DND-41 (cell line): ENCODE measurements at regions not wholly inside any gene's neighbourhood (a gene's known extent, or its start where the extent isn't known, plus 50 kb on each side); places are given as distances from the start of the nearest gene placed in this dataset.

Experiments used
- ATAC-seq: fragments of 200-7000 bp; cut with Tn5 transposase; 3 replicates; pipeline ENCODE4 v1.9.1; 2021; ENCODE audit warnings: low read depth; ENCODE audit not compliant: insufficient read depth
- DNase-seq: peaks from one replicate; pipeline ENCODE4 v3.0.0-alpha.2; 2020
- H2AFZ ChIP-seq: 2 replicates; pipeline ENCODE4 v1.6.0; 2012; ENCODE audit warnings: low read depth, low read length
- H3K27ac ChIP-seq: 2 replicates; pipeline ENCODE4 v1.5.1; 2012; ENCODE audit warnings: low read length, inconsistent platforms
- H3K27me3 ChIP-seq: fragments of 200-600 bp; sonication (generic); 2 replicates; pipeline ENCODE4 v1.6.0; 2012; ENCODE audit warnings: low read length, mild to moderate bottlenecking, inconsistent platforms; ENCODE audit not compliant: insufficient read depth, poor library complexity
- H3K36me3 ChIP-seq: 2 replicates; pipeline ENCODE4 v1.5.1; 2012; ENCODE audit warnings: low read length, inconsistent platforms; ENCODE audit not compliant: insufficient read depth
- H3K4me1 ChIP-seq: 2 replicates; pipeline ENCODE4 v1.5.1; 2012; ENCODE audit warnings: mild to moderate bottlenecking, low read length; ENCODE audit not compliant: insufficient read depth
- H3K4me2 ChIP-seq: 2 replicates; pipeline ENCODE4 v1.6.0; 2012; ENCODE audit warnings: mild to moderate bottlenecking, moderate library complexity, low read length, inconsistent platforms; ENCODE audit not compliant: insufficient read depth
- H3K4me3 ChIP-seq, 2 experiments: fragments of 200-600 bp in 1 of 2; shearing (Covaris generic) in 1 of 2; 2 replicates each; pipeline ENCODE4 v1.5.1; 2012 to 2016; ENCODE audit warnings: inconsistent platforms in 2 of 2, low read length in 2 of 2, mild to moderate bottlenecking in 2 of 2, low read depth in 1 of 2, moderate library complexity in 1 of 2
- H3K79me2 ChIP-seq: 2 replicates; pipeline ENCODE4 v1.6.0; 2012; ENCODE audit warnings: low read length, inconsistent platforms; ENCODE audit not compliant: insufficient read depth
- H3K9ac ChIP-seq: 2 replicates; pipeline ENCODE4 v1.6.0; 2012; ENCODE audit warnings: low read depth, mild to moderate bottlenecking, inconsistent platforms, low read length, moderate library complexity
- H3K9me3 ChIP-seq: 2 replicates; pipeline ENCODE4 v1.5.1; 2012; ENCODE audit warnings: low read length, moderate library complexity, mild to moderate bottlenecking, inconsistent platforms; ENCODE audit not compliant: insufficient read depth, severe bottlenecking
- H4K20me1 ChIP-seq: 2 replicates; pipeline ENCODE4 v1.6.0; 2012; ENCODE audit warnings: low read length; ENCODE audit not compliant: insufficient read depth
- EZH2 ChIP-seq: IDR thresholded peaks from 3 replicates; pipeline ENCODE4 v1.6.1; 2012; ENCODE audit warnings: borderline replicate concordance, low read depth, mild to moderate bottlenecking, moderate library complexity, low read length, inconsistent platforms; ENCODE audit not compliant: severe bottlenecking
- TF ChIP-seq, protein P1 (sequence below): IDR thresholded peaks from 2 replicates; pipeline ENCODE4 v1.5.1; 2012; ENCODE audit warnings: borderline replicate concordance, low read length, moderate library complexity, mild to moderate bottlenecking; ENCODE audit not compliant: poor library complexity, severe bottlenecking; ENCODE audit errors: extremely low read depth

DNA sequence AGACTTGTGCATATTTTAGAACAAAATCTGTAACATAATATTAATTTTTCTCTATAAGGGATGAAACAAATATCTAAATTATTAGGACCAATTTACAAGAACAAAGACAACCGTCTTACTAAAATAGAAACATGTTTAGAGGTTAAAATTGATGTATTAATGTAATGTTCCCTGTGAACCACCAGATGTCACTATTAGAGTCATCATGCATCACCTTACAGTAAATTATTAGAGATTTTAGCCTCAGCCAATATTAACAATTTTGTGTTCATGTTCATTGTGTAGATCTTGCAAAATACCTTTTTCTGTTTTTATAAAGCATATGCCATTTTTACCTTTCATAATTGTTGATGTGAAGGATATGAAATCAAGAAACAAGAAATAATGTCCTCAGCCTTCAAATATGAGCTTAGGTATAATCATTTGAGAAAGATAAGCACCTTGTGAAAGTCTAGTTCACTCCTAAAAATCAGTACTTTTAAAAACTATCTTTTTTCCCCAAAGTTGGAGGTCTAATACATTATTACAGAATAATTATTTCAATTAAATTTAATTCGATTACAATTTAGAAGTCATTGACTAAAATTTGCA, 344.3 kb upstream of the KCNH7 start:
- Histone ChIP-seq H3K4me2 (no peak overlapping the region), H3K4me1 (no peaks in the 10 kb centered on the region), H3K4me3 (no peak overlapping the region), H3K27me3 (no peaks in the 10 kb centered on the region), H3K9me3 (no peaks in the 10 kb centered on the region), H2AFZ (no peak overlapping the region), H3K9ac (no peak overlapping the region), H3K36me3 (no peaks in the 10 kb centered on the region), H4K20me1 (no peaks in the 10 kb centered on the region), H3K79me2 (no peaks in the 10 kb centered on the region), H3K27ac (no peak overlapping the region)
- DNase-seq (no peak), ATAC-seq (no peak; the same call in 2 of the 3 replicates)
- TF ChIP-seq, protein P1, sequence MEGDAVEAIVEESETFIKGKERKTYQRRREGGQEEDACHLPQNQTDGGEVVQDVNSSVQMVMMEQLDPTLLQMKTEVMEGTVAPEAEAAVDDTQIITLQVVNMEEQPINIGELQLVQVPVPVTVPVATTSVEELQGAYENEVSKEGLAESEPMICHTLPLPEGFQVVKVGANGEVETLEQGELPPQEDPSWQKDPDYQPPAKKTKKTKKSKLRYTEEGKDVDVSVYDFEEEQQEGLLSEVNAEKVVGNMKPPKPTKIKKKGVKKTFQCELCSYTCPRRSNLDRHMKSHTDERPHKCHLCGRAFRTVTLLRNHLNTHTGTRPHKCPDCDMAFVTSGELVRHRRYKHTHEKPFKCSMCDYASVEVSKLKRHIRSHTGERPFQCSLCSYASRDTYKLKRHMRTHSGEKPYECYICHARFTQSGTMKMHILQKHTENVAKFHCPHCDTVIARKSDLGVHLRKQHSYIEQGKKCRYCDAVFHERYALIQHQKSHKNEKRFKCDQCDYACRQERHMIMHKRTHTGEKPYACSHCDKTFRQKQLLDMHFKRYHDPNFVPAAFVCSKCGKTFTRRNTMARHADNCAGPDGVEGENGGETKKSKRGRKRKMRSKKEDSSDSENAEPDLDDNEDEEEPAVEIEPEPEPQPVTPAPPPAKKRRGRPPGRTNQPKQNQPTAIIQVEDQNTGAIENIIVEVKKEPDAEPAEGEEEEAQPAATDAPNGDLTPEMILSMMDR: peak; percentile 70
- no peak for TF ChIP-seq EZH2

DNA sequence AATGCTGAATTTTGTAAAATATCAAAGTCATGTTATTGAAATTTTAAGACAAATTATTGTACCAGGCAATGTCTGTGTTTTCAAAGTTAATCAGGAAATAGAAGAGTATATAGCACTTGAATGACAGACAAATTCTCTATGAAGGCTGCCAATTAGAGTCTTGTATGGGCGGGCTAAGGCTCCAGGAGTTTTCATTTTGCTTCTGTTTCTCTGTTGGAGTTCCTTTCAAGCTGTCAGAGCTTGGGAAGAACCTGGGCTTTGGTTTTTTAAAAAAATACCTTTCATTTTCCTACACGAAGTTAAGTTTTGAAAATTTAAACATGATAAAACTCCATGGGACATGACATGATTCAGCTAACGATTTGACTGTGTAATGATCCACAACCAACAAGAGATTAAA, 339.0 kb upstream of the KCNH7 start:
- Histone ChIP-seq H3K36me3 (no peaks in the 10 kb centered on the region), H4K20me1 (no peaks in the 10 kb centered on the region), H3K4me3 (no peak overlapping the region), H3K4me1 (no peaks in the 10 kb centered on the region), H3K27me3 (peaks cover 3% of the 10 kb centered on the region), H3K79me2 (no peaks in the 10 kb centered on the region), H3K9ac (no peak overlapping the region), H2AFZ (no peak overlapping the region), H3K9me3 (no peaks in the 10 kb centered on the region), H3K27ac (no peak overlapping the region), H3K4me2 (no peak overlapping the region)
- TF ChIP-seq, protein P1: no peak
- TF ChIP-seq EZH2: no peak
- no peak for ATAC-seq
- no peak for DNase-seq

DNA sequence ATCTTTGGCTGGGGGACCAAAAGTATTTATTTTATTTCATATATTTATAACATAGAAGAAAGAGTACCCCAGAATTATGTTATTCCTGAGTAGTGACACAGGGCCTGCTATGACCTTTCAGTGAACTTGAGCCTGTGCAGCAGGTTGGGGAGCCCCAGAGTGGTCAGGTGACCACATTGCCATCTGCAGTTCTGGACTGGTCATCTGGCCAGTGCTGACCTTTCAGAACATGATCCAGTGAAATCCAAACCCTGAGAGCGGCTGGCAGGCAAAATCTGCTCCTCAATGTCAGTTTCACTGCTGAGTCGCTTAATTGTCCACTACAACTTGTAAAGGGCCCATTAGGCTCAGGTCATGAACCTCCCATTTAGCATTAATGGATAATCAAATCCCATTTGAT, 336.7 kb upstream of the KCNH7 start:
- no peak overlapping the region for H3K4me3 ChIP-seq

More for the DNA sequence above, 336.7 kb upstream of the KCNH7 start:
- DNase-seq (no peak), ATAC-seq (no peak)
- no peaks in the 10 kb centered on the region for H4K20me1 ChIP-seq
- no peak overlapping the region for H2AFZ ChIP-seq
- H3K79me2 ChIP-seq: no peaks in the 10 kb centered on the region
- H3K4me1 ChIP-seq: no peaks in the 10 kb centered on the region
- H3K9ac ChIP-seq: no peak overlapping the region
- H3K27ac ChIP-seq: no peak overlapping the region
- peaks cover 3% of the 10 kb centered on the region for H3K27me3 ChIP-seq
- H3K9me3 ChIP-seq: no peaks in the 10 kb centered on the region
- TF ChIP-seq, protein P1: no peak
- no peak for TF ChIP-seq EZH2
- H3K4me2 ChIP-seq: no peak overlapping the region
- H3K36me3 ChIP-seq: no peaks in the 10 kb centered on the region
